ENCODE measurements at regions not wholly inside any gene's neighbourhood (a gene's known extent, or its start where the extent isn't known, plus 50 kb on each side); places are given as distances from the start of the nearest gene placed in this dataset.

DNA sequence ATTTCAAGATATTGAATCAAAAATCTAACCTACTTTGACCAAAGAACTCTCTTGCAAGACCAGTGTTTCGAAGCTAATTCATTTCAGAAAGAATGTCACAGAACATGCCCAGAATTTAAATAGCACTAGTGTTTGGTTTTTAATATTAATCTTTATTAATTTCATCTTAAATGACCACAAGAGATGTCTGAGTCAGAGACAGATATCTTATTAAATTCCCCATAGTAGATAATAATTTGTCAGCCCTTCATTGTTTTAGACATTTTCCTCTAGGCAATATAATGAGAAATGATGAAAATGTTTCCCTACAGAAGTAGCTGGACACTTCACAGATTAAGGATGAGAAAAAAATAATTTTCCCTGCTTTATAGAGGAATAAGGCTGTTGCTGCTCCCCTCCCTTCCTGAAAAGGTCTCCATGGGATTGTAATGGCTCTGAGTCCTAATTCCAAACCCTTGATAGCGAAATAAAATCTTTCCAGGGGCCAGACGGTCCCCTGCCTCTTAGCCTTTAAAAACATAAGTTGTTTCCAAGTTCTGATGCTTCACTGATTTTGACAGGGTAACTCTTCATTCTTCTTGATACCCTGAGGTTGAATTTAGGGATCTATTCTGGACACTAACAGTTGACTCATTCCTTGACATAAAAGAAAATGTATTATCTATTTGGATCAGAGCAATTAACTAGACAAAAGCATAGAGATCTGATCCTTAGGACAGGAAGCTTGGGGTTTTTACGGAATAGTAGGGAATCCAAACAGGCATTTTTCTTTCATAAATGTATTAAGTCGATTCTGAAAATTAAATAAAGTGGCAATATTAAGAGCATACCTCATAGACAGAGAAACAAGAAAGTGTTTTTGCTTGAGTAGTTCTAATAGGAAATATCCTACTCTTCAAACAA lies 820.8 kb downstream of the BRINP3 start:
- H3K4me1 Mint-ChIP-seq = no peaks in the 10 kb centered on the region
- DNase-seq (no peak), ATAC-seq (ENCODE audit: low read depth) (no peak)
- ChIA-PET CTCF (no interaction called here), POLR2A (no interaction called here)
- intact Hi-C loops (cut with micrococcal nuclease) = no loop called here
- H3K27ac Mint-ChIP-seq = no peak overlapping the region
- H3K4me3 Mint-ChIP-seq = no peak overlapping the region
- peaks cover 2% of the 10 kb centered on the region for H3K9me3 Mint-ChIP-seq
- H3K36me3 Mint-ChIP-seq (ENCODE audit: low read depth) = no peaks in the 10 kb centered on the region
- no peaks in the 10 kb centered on the region for H3K27me3 Mint-ChIP-seq
- TF ChIP-seq, protein P1, sequence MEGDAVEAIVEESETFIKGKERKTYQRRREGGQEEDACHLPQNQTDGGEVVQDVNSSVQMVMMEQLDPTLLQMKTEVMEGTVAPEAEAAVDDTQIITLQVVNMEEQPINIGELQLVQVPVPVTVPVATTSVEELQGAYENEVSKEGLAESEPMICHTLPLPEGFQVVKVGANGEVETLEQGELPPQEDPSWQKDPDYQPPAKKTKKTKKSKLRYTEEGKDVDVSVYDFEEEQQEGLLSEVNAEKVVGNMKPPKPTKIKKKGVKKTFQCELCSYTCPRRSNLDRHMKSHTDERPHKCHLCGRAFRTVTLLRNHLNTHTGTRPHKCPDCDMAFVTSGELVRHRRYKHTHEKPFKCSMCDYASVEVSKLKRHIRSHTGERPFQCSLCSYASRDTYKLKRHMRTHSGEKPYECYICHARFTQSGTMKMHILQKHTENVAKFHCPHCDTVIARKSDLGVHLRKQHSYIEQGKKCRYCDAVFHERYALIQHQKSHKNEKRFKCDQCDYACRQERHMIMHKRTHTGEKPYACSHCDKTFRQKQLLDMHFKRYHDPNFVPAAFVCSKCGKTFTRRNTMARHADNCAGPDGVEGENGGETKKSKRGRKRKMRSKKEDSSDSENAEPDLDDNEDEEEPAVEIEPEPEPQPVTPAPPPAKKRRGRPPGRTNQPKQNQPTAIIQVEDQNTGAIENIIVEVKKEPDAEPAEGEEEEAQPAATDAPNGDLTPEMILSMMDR (IDR thresholded peaks at IDR 0.05) = no peak

DNA sequence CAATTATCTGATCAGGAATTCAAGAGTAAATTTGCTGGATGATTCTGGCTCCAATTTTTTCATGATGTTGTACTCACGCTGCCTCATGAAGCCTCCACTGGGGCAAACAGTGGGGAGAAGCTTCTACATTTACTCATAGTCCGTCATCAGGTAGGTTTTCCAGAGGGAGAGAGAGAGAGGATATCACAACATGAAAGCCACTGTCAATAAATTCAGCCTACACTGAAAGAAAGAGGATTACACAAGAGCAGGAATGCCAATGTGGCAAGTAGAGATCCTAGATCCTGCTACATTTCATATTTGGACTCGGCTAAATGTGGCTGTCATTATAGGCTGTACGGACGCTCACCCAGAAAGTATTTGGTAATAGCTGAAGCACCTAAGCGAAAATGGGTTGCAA lies 819.9 kb downstream of the BRINP3 start:
- TF ChIP-seq, protein P1 (IDR thresholded peaks at IDR 0.05) = no peak
- no peaks in the 10 kb centered on the region for H3K27me3 Mint-ChIP-seq
- peaks cover 2% of the 10 kb centered on the region for H3K9me3 Mint-ChIP-seq
- DNase-seq (no peak), ATAC-seq (ENCODE audit: low read depth) (no peak)
- no peaks in the 10 kb centered on the region for H3K36me3 Mint-ChIP-seq (ENCODE audit: low read depth)
- ChIA-PET CTCF (no interaction called here), POLR2A (no interaction called here)
- no peak overlapping the region for H3K4me3 Mint-ChIP-seq
- intact Hi-C loops (cut with micrococcal nuclease) = no loop called here
- no peaks in the 10 kb centered on the region for H3K4me1 Mint-ChIP-seq
- no peak overlapping the region for H3K27ac Mint-ChIP-seq

DNA sequence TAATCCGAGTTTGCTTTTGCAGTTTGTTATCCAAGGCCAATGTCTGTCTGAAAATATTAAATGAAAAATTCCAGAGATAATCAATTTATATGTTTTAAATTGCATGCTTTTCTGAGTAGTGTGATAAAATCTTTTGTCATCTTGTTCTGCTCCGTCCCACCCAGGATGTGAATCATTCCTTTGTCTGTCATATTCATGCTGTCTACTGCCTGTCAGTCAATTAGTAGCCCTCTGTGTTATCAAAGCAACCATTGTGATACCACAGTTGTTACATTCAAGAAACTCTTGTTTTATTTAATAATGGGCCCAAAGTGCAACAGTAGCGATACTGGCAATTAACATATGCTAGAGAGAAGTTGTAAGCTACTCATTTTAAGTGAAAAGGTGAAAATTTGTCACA lies 819.3 kb downstream of the BRINP3 start:
- intact Hi-C loops (cut with micrococcal nuclease) = no loop called here
- peaks cover 2% of the 10 kb centered on the region for H3K9me3 Mint-ChIP-seq
- ATAC-seq (ENCODE audit: low read depth) (no peak), DNase-seq (no peak)
- no peak overlapping the region for H3K27ac Mint-ChIP-seq
- no peak overlapping the region for H3K4me3 Mint-ChIP-seq
- TF ChIP-seq, protein P1 (IDR thresholded peaks at IDR 0.05) = no peak
- CTCF ChIA-PET = no interaction called here
- H3K36me3 Mint-ChIP-seq (ENCODE audit: low read depth) = no peaks in the 10 kb centered on the region
- POLR2A ChIA-PET = no interaction called here
- no peaks in the 10 kb centered on the region for H3K27me3 Mint-ChIP-seq
- no peaks in the 10 kb centered on the region for H3K4me1 Mint-ChIP-seq

DNA sequence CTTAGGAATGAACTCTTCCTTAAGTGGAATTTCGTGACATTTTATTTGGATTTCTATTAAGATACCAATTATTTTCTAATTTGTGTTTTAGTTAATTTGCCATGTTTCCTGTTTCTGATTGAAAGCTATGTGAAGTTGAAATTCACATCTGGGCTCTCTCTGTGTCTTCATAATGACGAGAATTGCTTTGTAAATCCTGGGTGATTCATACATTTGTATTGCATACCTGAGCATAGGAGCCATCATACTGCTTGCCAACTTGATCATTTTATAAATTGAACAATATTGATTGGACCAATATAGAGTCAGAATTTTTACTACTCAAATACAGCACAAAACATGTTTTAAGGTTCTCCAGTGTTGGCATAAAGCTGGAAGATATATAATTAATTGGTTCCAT lies 817.9 kb downstream of the BRINP3 start:
- Mint-ChIP-seq H3K9me3 (peaks cover 2% of the 10 kb centered on the region), H3K4me3 (no peak overlapping the region), H3K27me3 (no peaks in the 10 kb centered on the region), H3K36me3 (ENCODE audit: low read depth) (no peaks in the 10 kb centered on the region), H3K27ac (no peak overlapping the region), H3K4me1 (no peaks in the 10 kb centered on the region)
- DNase-seq (no peak), ATAC-seq (ENCODE audit: low read depth) (no peak)
- intact Hi-C loops (cut with micrococcal nuclease) = no loop called here
- TF ChIP-seq, protein P1 (IDR thresholded peaks at IDR 0.05) = no peak
- CTCF ChIA-PET = no interaction called here
- POLR2A ChIA-PET = no interaction called here

DNA sequence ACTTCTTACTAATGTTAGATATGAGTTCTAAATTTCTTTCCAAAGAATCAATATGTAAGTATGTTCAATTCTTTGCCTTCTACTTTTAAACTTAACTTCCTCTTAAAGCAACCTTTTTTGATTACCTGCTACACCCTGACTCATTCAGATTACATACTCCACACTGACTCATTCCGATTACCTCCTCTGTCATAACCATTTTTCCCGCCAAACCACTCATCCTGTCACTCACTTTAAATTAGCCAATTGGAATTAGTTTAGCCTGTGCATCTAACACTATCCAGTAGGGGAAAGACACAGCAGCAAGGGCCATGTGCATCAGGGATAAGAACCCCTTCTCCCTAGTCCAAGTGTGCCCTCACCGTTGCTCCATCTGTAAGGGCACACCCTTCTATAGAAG lies 815.5 kb downstream of the BRINP3 start:
- Mint-ChIP-seq H3K27me3 (no peaks in the 10 kb centered on the region), H3K27ac (no peak overlapping the region), H3K9me3 (peaks cover 5% of the 10 kb centered on the region), H3K4me3 (no peak overlapping the region), H3K36me3 (ENCODE audit: low read depth) (no peaks in the 10 kb centered on the region), H3K4me1 (no peaks in the 10 kb centered on the region)
- intact Hi-C loops (cut with micrococcal nuclease) = no loop called here
- POLR2A ChIA-PET = no interaction called here
- ATAC-seq (ENCODE audit: low read depth) (no peak), DNase-seq (no peak)
- TF ChIP-seq, protein P1 (IDR thresholded peaks at IDR 0.05) = no peak
- CTCF ChIA-PET = no interaction called here

Data from activated B cell treated with CpG ODN at 0.5 μM for 24 hours (primary cell).